Right lobe of liver (tissue), 4 donors: ENCODE measurements at regions not wholly inside any gene's neighbourhood (a gene's known extent, or its start where the extent isn't known, plus 50 kb on each side); places are given as distances from the start of the nearest gene placed in this dataset.

Source experiments
- CTCF ChIP-seq, 4 donors: fragments of 200-600 bp in 3 of 4; fragments of 450-650 bp in 1 of 4; IDR thresholded peaks; one replicate each; pipeline versions ENCODE4 v1.5.1 to v1.8.0; 2016 to 2022; ENCODE audit warnings: antibody characterized with exemption in 4 of 4, mild to moderate bottlenecking in 2 of 4
- POLR2A ChIP-seq: fragments of 450-650 bp; IDR thresholded peaks from one replicate; pipeline ENCODE4 v1.6.1; 2017; ENCODE audit warnings: antibody characterized with exemption, mild to moderate bottlenecking
- donor health status: DM: no; HTN: no; CAD: no.
- donor health status: DM: no; HTN: no; CAD: no.
- donor health status: DM: no; HTN: yes; CAD: no.

- TF ChIP-seq POLR2A (no peak), CTCF (IDR thresholded peaks at IDR 0.05) (no peak)
Measured at GRCh38 chr3:190912736-190913135, 50.2 kb upstream of the GMNC start.
